K562 (cell line): ENCODE measurements at regions not wholly inside any gene's neighbourhood (a gene's known extent, or its start where the extent isn't known, plus 50 kb on each side); places are given as distances from the start of the nearest gene placed in this dataset.

Experiments used
- ATAC-seq: fragments of 200-7000 bp; cut with Tn5 transposase; 3 replicates; pipeline ENCODE4 v1.9.1; 2020; ENCODE audit warnings: moderate library complexity
- BruUV-seq: library from RNA; stranded (reverse); fragments of 400-500 nt; replicated peaks from 2 replicates; lab custom pipeline; 2021; lab: Mats Ljungman, UMichigan
- CTCF ChIA-PET: fragments of 300-600 bp; formaldehyde crosslinking; extraction: SDS; loops from one replicate; lab custom pipeline; 2021; ENCODE audit warnings: low intra/inter-chr PET ratio; lab: Yijun Ruan, JAX
- POLR2A ChIA-PET: fragments of 300-600, 350-650 bp; sonication (Branson Sonifier 250); formaldehyde crosslinking; extraction: SDS; loops from one replicate; lab custom pipeline; 2021; ENCODE audit warnings: antibody characterized with exemption, inconsistent platforms; lab: Yijun Ruan, JAX
- DNase-seq, 4 experiments: peaks; one replicate each; pipeline versions ENCODE4 v3.0.0 to v3.0.0-alpha.2; 2011 to 2018; ENCODE audit warnings: low spot score in 3 of 4, mixed read lengths in 3 of 4; ENCODE audit errors: extremely low read depth in 1 of 4
- FAIRE-seq: peaks from 2 replicates; lab custom pipeline; 2011; peaks lifted over from hg19 to GRCh38; lab: Jason Lieb, UNC
- H2AFZ ChIP-seq: 2 replicates; pipeline ENCODE4 v1.6.0; 2011; ENCODE audit warnings: low read depth, low read length, control low read depth, inconsistent platforms
- H3K27ac ChIP-seq: fragments of 200-600 bp; 3 replicates; pipeline ENCODE4 v1.8.0; 2011; ENCODE audit warnings: low read depth, mild to moderate bottlenecking, control low read depth, inconsistent platforms, low read length, moderate library complexity, mixed read lengths; ENCODE audit errors: extremely low read depth
- H3K27me3 ChIP-seq, 2 experiments: fragments of 300-600 bp in 1 of 2; 2 replicates in 1 of 2; 3 replicates in 1 of 2; pipeline versions ENCODE4 v1.6.0 to v1.8.0; 2011; ENCODE audit warnings: inconsistent platforms in 2 of 2, low read length in 2 of 2, mild to moderate bottlenecking in 1 of 2, mixed read lengths in 1 of 2, moderate library complexity in 1 of 2; ENCODE audit not compliant: control insufficient read depth in 2 of 2, insufficient read depth in 2 of 2
- H3K36me3 ChIP-seq: fragments of 300-600 bp; 3 replicates; pipeline ENCODE4 v1.8.0; 2011; ENCODE audit warnings: mild to moderate bottlenecking, low read length, inconsistent platforms; ENCODE audit not compliant: control insufficient read depth, insufficient read depth
- H3K4me1 ChIP-seq, 2 experiments: fragments of 200-600 bp in 1 of 2; replicated peaks in 1 of 2; 2 replicates in 1 of 2; 3 replicates in 1 of 2; pipeline versions ENCODE4 v1.5.1 to v1.8.0; 2011; ENCODE audit warnings: inconsistent platforms in 2 of 2, low read length in 2 of 2, mild to moderate bottlenecking in 1 of 2, mixed read lengths in 1 of 2, moderate library complexity in 1 of 2; ENCODE audit not compliant: control insufficient read depth in 2 of 2, insufficient read depth in 2 of 2
- H3K4me2 ChIP-seq: 2 replicates; pipeline ENCODE4 v1.6.1; 2011; ENCODE audit warnings: low read length, control low read depth, inconsistent platforms, mixed read lengths; ENCODE audit not compliant: insufficient read depth
- H3K4me3 ChIP-seq: fragments of 200-600 bp; sonication (generic), shearing (Covaris generic); 2 replicates; pipeline ENCODE4 v1.5.1; 2016; ENCODE audit warnings: control low read depth, inconsistent platforms
- H3K79me2 ChIP-seq: fragments of 200-600 bp; 3 replicates; pipeline ENCODE4 v1.8.0; 2011; ENCODE audit warnings: low read length, inconsistent platforms; ENCODE audit not compliant: control insufficient read depth, insufficient read depth
- H3K9ac ChIP-seq, 2 experiments: 2 replicates each; pipeline versions ENCODE4 v1.6.0 to v1.6.1; 2011; ENCODE audit warnings: low read depth in 2 of 2, low read length in 2 of 2, control low read depth in 1 of 2, inconsistent platforms in 1 of 2, mild to moderate bottlenecking in 1 of 2, mixed read lengths in 1 of 2; ENCODE audit not compliant: insufficient read depth in 1 of 2
- H3K9me1 ChIP-seq: one replicate; pipeline ENCODE4 v1.6.0; 2011; ENCODE audit warnings: inconsistent platforms, mild to moderate bottlenecking, low read length, moderate library complexity; ENCODE audit not compliant: control insufficient read depth, insufficient read depth
- H3K9me3 ChIP-seq: replicated peaks from 2 replicates; pipeline ENCODE4 v1.5.1; 2011; ENCODE audit warnings: low read depth, low read length, inconsistent platforms; ENCODE audit not compliant: control insufficient read depth, insufficient read depth
- H4K20me1 ChIP-seq: replicated peaks from 2 replicates; pipeline ENCODE4 v1.6.1; 2011; ENCODE audit warnings: low read length, inconsistent platforms, mixed read lengths; ENCODE audit not compliant: control insufficient read depth, insufficient read depth
- CBFA2T3 ChIP-seq: fragments of 450-650 bp; IDR thresholded peaks from 2 replicates; pipeline ENCODE4 v1.6.1; 2017
- HNRNPUL1 ChIP-seq: fragments of 200-400 bp; formaldehyde crosslinking; IDR thresholded peaks from 2 replicates; pipeline ENCODE4 v1.6.1; 2017; ENCODE audit warnings: low read length
- NR4A1 ChIP-seq, 2 experiments: fragments of 250-450 bp in 1 of 2; fragments of 450-650 bp in 1 of 2; sonication (Bioruptor Pico) in 1 of 2; IDR thresholded peaks; 2 replicates each; pipeline versions ENCODE4 v1.4.0 to v1.6.1; 2016 to 2020; ENCODE audit warnings: mild to moderate bottlenecking in 2 of 2, missing compliant biosample characterization in 1 of 2, missing genetic modification characterization in 1 of 2, moderate library complexity in 1 of 2
- ZFP1 ChIP-seq: fragments of 450-650 bp; formaldehyde crosslinking; IDR thresholded peaks from 2 replicates; pipeline ENCODE4 v1.4.0; 2020; ENCODE audit warnings: mild to moderate bottlenecking, mixed read lengths
- WGBS: fragments of 100-300 bp; shearing (Covaris generic); methylation state at CpG from one replicate; pipeline ENCODE4 v1.1.6; 2016; ENCODE audit warnings: low coverage, mixed read lengths; ENCODE audit not compliant: insufficient coverage; ENCODE audit errors: missing lambda C conversion rate; 5-methylcytosine and 5-hydroxymethylcytosine counted together
- in situ Hi-C: fragments of 300-500 bp; cut with MboI; formaldehyde crosslinking; loops from 4 replicates; pipeline ENCODE4 v1.15.0; 2018; ENCODE audit warnings: inconsistent platforms, mixed read lengths
- intact Hi-C: fragments of 100-400 bp; cut with micrococcal nuclease; formaldehyde crosslinking; loops from 2 replicates; pipeline ENCODE4 v1.14.2; 2022

DNA sequence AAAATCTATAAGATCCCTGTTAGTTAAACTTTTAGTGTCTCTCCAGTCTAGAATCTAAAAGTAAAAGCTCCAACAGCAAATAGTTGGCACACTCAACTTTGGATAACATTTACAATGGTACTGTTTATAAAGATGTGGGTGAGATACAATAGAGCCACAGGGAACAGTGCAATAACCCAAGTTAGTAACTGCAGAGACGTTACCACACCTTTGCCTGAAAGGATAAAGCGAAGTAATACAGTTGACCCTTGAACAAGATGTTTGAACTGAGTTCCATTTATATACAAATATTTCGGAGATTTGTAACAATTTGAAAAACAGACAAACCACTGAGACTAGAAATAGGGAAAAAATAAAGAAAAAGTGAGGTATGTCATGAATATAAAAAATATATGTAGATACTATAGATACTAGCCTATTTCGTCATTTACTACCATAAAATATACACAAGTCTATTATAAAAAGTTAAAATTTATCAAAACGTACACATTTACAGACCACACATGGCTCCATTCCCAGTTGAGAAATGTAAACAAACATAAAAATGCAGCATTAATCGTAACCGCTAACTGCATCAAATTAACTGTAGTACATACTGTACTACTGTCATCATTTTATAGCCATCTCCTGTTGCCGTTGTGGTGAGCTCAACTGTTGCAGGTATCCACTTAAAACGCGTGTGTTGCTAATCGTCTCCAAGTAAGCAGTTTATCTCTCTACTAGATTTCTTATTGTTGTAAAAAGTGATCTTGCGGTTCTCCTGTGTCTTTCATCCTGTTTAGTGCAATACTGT, 56.5 kb upstream of the HIF1A start:
- Histone ChIP-seq H3K4me1 (no peaks in the 10 kb centered on the region), H3K79me2 (no peaks in the 10 kb centered on the region), H3K4me2 (no peak overlapping the region), H3K9me1 (no peaks in the 10 kb centered on the region), H3K27me3 (peaks cover 2 to 11% of the 10 kb centered on the region in 2 experiments; a peak in 4 of 5 replicates), H3K9ac (no peak overlapping the region), H3K36me3 (no peaks in the 10 kb centered on the region), H3K27ac (no peak overlapping the region), H4K20me1 (no peaks in the 10 kb centered on the region), H2AFZ (no peak overlapping the region), H3K9me3 (no peaks in the 10 kb centered on the region), H3K4me3 (no peak overlapping the region)
- ATAC-seq = no peak
- no TSS peak for BruUV-seq
- intact Hi-C loops = no loop called here
- FAIRE-seq = no peak
- CTCF ChIA-PET = no interaction called here
- DNase-seq = no peak
- TF ChIP-seq NR4A1 (CRISPR knock-in tag; IDR thresholded peaks at IDR 0.05) (no peak), NR4A1 (tag; IDR thresholded peaks at IDR 0.05) (no peak), CBFA2T3 (no peak), ZFP1 (no peak), HNRNPUL1 (no peak)
- 12% methylated on average over 12 of the region's 12 CpGs for WGBS
- POLR2A ChIA-PET = interaction anchor here (0.7 kb wide), 2 partner anchors 27 to 148 kb away, joined by 3 read pairs; no protein-coding TSS in a partner anchor
- in situ Hi-C loops = no loop called here
